ENCODE measurements at regions not wholly inside any gene's neighbourhood (a gene's known extent, or its start where the extent isn't known, plus 50 kb on each side); places are given as distances from the start of the nearest gene placed in this dataset.

GRCh38 chr1:168469690-168470089, 74.1 kb downstream of the XCL2 start:
- Histone ChIP-seq H3K4me3 (no peak overlapping the region), H3K9me3 (no peaks in the 10 kb centered on the region), H3K27ac (peak overlapping the region; percentile 59 to 61), H3K36me3 (no peaks in the 10 kb centered on the region), H3K27me3 (replicated peaks; ENCODE audit: insufficient read depth) (no peaks in the 10 kb centered on the region), H3K4me1 (ENCODE audit: control insufficient read depth in 1 of 2, low read depth in 2 of 2) (peaks cover 27 to 47% of the 10 kb centered on the region in 2 donors)
- no peak for TF ChIP-seq CTCF (IDR thresholded peaks at IDR 0.05)
- ATAC-seq (ENCODE audit: insufficient number of reproducible peaks, low FRiP score, low read depth) (peak; percentile 31), DNase-seq (ENCODE audit: low spot score) (peak; percentile 46)

- TF ChIP-seq CTCF (IDR thresholded peaks at IDR 0.05): no peak
- ATAC-seq (ENCODE audit: insufficient number of reproducible peaks, low FRiP score, low read depth): no peak
- peaks cover 27 to 47% of the 10 kb centered on the region in 2 donors for H3K4me1 ChIP-seq (ENCODE audit: control insufficient read depth in 1 of 2, low read depth in 2 of 2)
Measured at GRCh38 chr1:168468822-168469221, 75.0 kb downstream of the XCL2 start.

GRCh38 chr1:168468042-168468809, 75.6 kb downstream of the XCL2 start:
- Histone ChIP-seq H3K27ac (peak overlapping the region in 1 of 2 donors; percentile 11), H3K4me3 (no peak overlapping the region), H3K36me3 (no peaks in the 10 kb centered on the region), H3K4me1 (ENCODE audit: control insufficient read depth in 1 of 2, low read depth in 2 of 2) (peaks cover 27 to 47% of the 10 kb centered on the region in 2 donors), H3K27me3 (replicated peaks; ENCODE audit: insufficient read depth) (no peaks in the 10 kb centered on the region), H3K9me3 (no peaks in the 10 kb centered on the region)
- DNase-seq (ENCODE audit: low spot score): no peak
- no peak for ATAC-seq (ENCODE audit: insufficient number of reproducible peaks, low FRiP score, low read depth)
- TF ChIP-seq CTCF (IDR thresholded peaks at IDR 0.05): no peak

More at GRCh38 chr1:168468822-168469221, 75.0 kb downstream of the XCL2 start:
- no peak for DNase-seq (ENCODE audit: low spot score)
- Histone ChIP-seq H3K9me3 (no peaks in the 10 kb centered on the region), H3K27me3 (replicated peaks; ENCODE audit: insufficient read depth) (no peaks in the 10 kb centered on the region), H3K36me3 (no peaks in the 10 kb centered on the region), H3K4me3 (no peak overlapping the region), H3K27ac (peak overlapping the region in 1 of 2 donors; percentile 11)

GRCh38 chr1:168467452-168467851, 76.3 kb downstream of the XCL2 start:
- TF ChIP-seq CTCF (IDR thresholded peaks at IDR 0.05): no peak
- H3K27me3 ChIP-seq (replicated peaks; ENCODE audit: insufficient read depth): no peaks in the 10 kb centered on the region
- ATAC-seq (ENCODE audit: insufficient number of reproducible peaks, low FRiP score, low read depth) (no peak), DNase-seq (ENCODE audit: low spot score) (no peak)
- peak overlapping the region in 1 of 2 donors; percentile 14 for H3K27ac ChIP-seq
- no peaks in the 10 kb centered on the region for H3K36me3 ChIP-seq
- H3K4me3 ChIP-seq: no peak overlapping the region
- H3K4me1 ChIP-seq (ENCODE audit: control insufficient read depth in 1 of 2, low read depth in 2 of 2): peaks cover 27 to 47% of the 10 kb centered on the region in 2 donors
- no peaks in the 10 kb centered on the region for H3K9me3 ChIP-seq

- H3K36me3 ChIP-seq: no peaks in the 10 kb centered on the region
- peaks cover 27 to 47% of the 10 kb centered on the region in 2 donors for H3K4me1 ChIP-seq (ENCODE audit: control insufficient read depth in 1 of 2, low read depth in 2 of 2)
- H3K27ac ChIP-seq: peak overlapping the region; percentile 13 to 14
- no peaks in the 10 kb centered on the region for H3K9me3 ChIP-seq
- DNase-seq (ENCODE audit: low spot score): no peak
- TF ChIP-seq CTCF (IDR thresholded peaks at IDR 0.05): no peak
- H3K27me3 ChIP-seq (replicated peaks; ENCODE audit: insufficient read depth): no peaks in the 10 kb centered on the region
- H3K4me3 ChIP-seq: no peak overlapping the region
- ATAC-seq (ENCODE audit: insufficient number of reproducible peaks, low FRiP score, low read depth): no peak
Measured at GRCh38 chr1:168466714-168467131, 77.1 kb downstream of the XCL2 start.
